ENCODE measurements at regions not wholly inside any gene's neighbourhood (a gene's known extent, or its start where the extent isn't known, plus 50 kb on each side); places are given as distances from the start of the nearest gene placed in this dataset.

DNA sequence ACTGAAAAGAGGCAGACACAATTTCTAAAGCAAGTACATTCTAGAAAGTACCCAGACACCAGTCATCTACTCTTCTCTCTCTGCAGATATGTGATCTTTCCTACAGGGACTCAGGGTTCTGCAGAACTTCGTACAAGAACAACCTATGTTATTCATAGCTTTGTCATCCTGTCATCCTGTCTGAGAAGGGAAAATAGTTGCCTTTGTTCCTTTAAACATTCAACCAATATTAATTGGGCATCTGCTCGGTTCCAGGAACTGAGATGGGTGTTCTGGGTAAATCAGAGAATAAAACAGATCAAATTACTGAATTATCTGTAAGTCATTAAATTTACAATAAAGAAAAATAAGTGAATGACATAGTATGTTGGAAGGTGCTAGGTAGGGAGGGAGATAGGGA lies 504.9 kb downstream of the MATN1 start:
- DNase-seq (ENCODE audit: low read depth in 1 of 2, low spot score in 1 of 2) = no peak
- ChIA-PET POLR2A (no interaction called here), CTCF (no interaction called here)
- H3K27ac ChIP-seq = no peak overlapping the region
- H3K4me1 ChIP-seq = no peaks in the 10 kb centered on the region
- no peaks in the 10 kb centered on the region for H3K9me3 ChIP-seq
- no peak for ATAC-seq
- no peak overlapping the region for H3K4me2 ChIP-seq
- 2% methylated on average over 2 of the region's 2 CpGs for WGBS (ENCODE audit: missing lambda C conversion rate)
- FAIRE-seq = no peak
- TF ChIP-seq MAFK (IDR thresholded peaks at IDR 0.05; ENCODE audit: partially characterized antibody) (no peak), NPAS2 (CRISPR knock-in tag; IDR thresholded peaks at IDR 0.05; ENCODE audit: borderline replicate concordance) (no peak), EHMT2 (IDR thresholded peaks at IDR 0.05; ENCODE audit: low read depth) (no peak), HOXB13 (CRISPR knock-in tag; IDR thresholded peaks at IDR 0.05; ENCODE audit: low read depth) (no peak), ZNF302 (CRISPR knock-in tag; IDR thresholded peaks at IDR 0.05) (no peak), RARB (CRISPR knock-in tag; IDR thresholded peaks at IDR 0.05) (no peak), E2F6 (IDR thresholded peaks at IDR 0.05; ENCODE audit: borderline replicate concordance, low read depth) (no peak), MAZ (IDR thresholded peaks at IDR 0.05; ENCODE audit: borderline replicate concordance, low read depth, low read length) (no peak), RCOR1 (IDR thresholded peaks at IDR 0.05; ENCODE audit: low read depth, low read length) (no peak), SREBF2 (IDR thresholded peaks at IDR 0.05) (no peak), HOXA7 (CRISPR knock-in tag; IDR thresholded peaks at IDR 0.05) (no peak), RAD21 (conservative IDR thresholded peaks at IDR 0.05 in 1 of 2, IDR thresholded peaks at IDR 0.05 in 1 of 2) (no peak), TP53 (CRISPR knock-in tag; IDR thresholded peaks at IDR 0.05) (no peak)
- TF ChIP-seq, protein P1, sequence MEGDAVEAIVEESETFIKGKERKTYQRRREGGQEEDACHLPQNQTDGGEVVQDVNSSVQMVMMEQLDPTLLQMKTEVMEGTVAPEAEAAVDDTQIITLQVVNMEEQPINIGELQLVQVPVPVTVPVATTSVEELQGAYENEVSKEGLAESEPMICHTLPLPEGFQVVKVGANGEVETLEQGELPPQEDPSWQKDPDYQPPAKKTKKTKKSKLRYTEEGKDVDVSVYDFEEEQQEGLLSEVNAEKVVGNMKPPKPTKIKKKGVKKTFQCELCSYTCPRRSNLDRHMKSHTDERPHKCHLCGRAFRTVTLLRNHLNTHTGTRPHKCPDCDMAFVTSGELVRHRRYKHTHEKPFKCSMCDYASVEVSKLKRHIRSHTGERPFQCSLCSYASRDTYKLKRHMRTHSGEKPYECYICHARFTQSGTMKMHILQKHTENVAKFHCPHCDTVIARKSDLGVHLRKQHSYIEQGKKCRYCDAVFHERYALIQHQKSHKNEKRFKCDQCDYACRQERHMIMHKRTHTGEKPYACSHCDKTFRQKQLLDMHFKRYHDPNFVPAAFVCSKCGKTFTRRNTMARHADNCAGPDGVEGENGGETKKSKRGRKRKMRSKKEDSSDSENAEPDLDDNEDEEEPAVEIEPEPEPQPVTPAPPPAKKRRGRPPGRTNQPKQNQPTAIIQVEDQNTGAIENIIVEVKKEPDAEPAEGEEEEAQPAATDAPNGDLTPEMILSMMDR (IDR thresholded peaks at IDR 0.05) = no peak
- TF ChIP-seq, protein P2, sequence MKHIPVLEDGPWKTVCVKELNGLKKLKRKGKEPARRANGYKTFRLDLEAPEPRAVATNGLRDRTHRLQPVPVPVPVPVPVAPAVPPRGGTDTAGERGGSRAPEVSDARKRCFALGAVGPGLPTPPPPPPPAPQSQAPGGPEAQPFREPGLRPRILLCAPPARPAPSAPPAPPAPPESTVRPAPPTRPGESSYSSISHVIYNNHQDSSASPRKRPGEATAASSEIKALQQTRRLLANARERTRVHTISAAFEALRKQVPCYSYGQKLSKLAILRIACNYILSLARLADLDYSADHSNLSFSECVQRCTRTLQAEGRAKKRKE (CRISPR knock-in tag; IDR thresholded peaks at IDR 0.05; ENCODE audit: low read depth) = no peak
- TF ChIP-seq, protein P3, sequence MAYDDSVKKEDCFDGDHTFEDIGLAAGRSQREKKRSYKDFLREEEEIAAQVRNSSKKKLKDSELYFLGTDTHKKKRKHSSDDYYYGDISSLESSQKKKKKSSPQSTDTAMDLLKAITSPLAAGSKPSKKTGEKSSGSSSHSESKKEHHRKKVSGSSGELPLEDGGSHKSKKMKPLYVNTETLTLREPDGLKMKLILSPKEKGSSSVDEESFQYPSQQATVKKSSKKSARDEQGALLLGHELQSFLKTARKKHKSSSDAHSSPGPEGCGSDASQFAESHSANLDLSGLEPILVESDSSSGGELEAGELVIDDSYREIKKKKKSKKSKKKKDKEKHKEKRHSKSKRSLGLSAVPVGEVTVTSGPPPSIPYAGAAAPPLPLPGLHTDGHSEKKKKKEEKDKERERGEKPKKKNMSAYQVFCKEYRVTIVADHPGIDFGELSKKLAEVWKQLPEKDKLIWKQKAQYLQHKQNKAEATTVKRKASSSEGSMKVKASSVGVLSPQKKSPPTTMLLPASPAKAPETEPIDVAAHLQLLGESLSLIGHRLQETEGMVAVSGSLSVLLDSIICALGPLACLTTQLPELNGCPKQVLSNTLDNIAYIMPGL (CRISPR knock-in tag; IDR thresholded peaks at IDR 0.05; ENCODE audit: borderline replicate concordance) = no peak
- H3K4me3 ChIP-seq = no peak overlapping the region

GRCh38 chr1:30216602-30217001 lies 506.8 kb downstream of the MATN1 start:
- CTCF ChIA-PET = no interaction called here
- no peak for ATAC-seq
- FAIRE-seq = no peak

More at GRCh38 chr1:30216602-30217001, 506.8 kb downstream of the MATN1 start:
- TF ChIP-seq CHD2 (IDR thresholded peaks at IDR 0.05; ENCODE audit: low read length, partially characterized antibody) (no peak), RARB (CRISPR knock-in tag; IDR thresholded peaks at IDR 0.05) (no peak), CBX8 (IDR thresholded peaks at IDR 0.05) (no peak), EHF (CRISPR knock-in tag; IDR thresholded peaks at IDR 0.05) (no peak), HOXB13 (CRISPR knock-in tag; IDR thresholded peaks at IDR 0.05; ENCODE audit: low read depth) (no peak), ZC3H11A (IDR thresholded peaks at IDR 0.05) (no peak), TFCP2L1 (CRISPR knock-in tag; IDR thresholded peaks at IDR 0.05) (no peak), ZSCAN20 (CRISPR knock-in tag; IDR thresholded peaks at IDR 0.05) (no peak), POLR2AphosphoS2 (conservative IDR thresholded peaks at IDR 0.05; ENCODE audit: low read length) (no peak), FOSL2 (IDR thresholded peaks at IDR 0.05) (no peak), FOSL2 (CRISPR knock-in tag; IDR thresholded peaks at IDR 0.05) (no peak), TP53 (CRISPR knock-in tag; IDR thresholded peaks at IDR 0.05) (no peak), SMC3 (IDR thresholded peaks at IDR 0.05) (no peak), SREBF2 (IDR thresholded peaks at IDR 0.05) (no peak), NR3C1 (IDR thresholded peaks at IDR 0.05) (no peak), FOXS1 (CRISPR knock-in tag; IDR thresholded peaks at IDR 0.05) (no peak), ESRRA (IDR thresholded peaks at IDR 0.05; ENCODE audit: borderline replicate concordance, low read length) (no peak)
- TF ChIP-seq, protein P2 (CRISPR knock-in tag; IDR thresholded peaks at IDR 0.05; ENCODE audit: low read depth) = no peak
- no peak for DNase-seq (ENCODE audit: low read depth in 1 of 2, low spot score in 1 of 2)
- H3K4me2 ChIP-seq = no peak overlapping the region
- POLR2A ChIA-PET = no interaction called here
- H3K27ac ChIP-seq = no peak overlapping the region
- WGBS (ENCODE audit: missing lambda C conversion rate) = 54% methylated on average over 7 of the region's 7 CpGs
- H3K4me1 ChIP-seq = no peaks in the 10 kb centered on the region
- H3K4me3 ChIP-seq = no peak overlapping the region
- no peaks in the 10 kb centered on the region for H3K9me3 ChIP-seq
